ENCODE measurements at regions not wholly inside any gene's neighbourhood (a gene's known extent, or its start where the extent isn't known, plus 50 kb on each side); places are given as distances from the start of the nearest gene placed in this dataset.

GRCh38 chr10:118930614-118931013, 98.9 kb upstream of the NANOS1 start:
- TF ChIP-seq CTCF (optimal IDR thresholded peaks at IDR 0.05 in 1 of 3, IDR thresholded peaks at IDR 0.05 in 1 of 3, conservative IDR thresholded peaks at IDR 0.05 in 1 of 3; ENCODE audit: extremely low read depth in 1 of 3, insufficient read depth in 2 of 3, low read length in 3 of 3) (no peak), EZH2 (IDR thresholded peaks at IDR 0.05; ENCODE audit: low read length) (no peak)

All from keratinocyte (primary cell).